ENCODE measurements at regions not wholly inside any gene's neighbourhood (a gene's known extent, or its start where the extent isn't known, plus 50 kb on each side); places are given as distances from the start of the nearest gene placed in this dataset.
"Not testable (repeated sequence)": the region's sequence is repeated elsewhere in the genome, so short reads cannot be mapped to it uniquely, and the experiment has no call there.

- no peak for DNase-seq
Observed at GRCh38 chr2:125642032-125642431, 1013.9 kb upstream of the GYPC start.

- no peak for DNase-seq
Observed at GRCh38 chr2:125643128-125643527, 1012.8 kb upstream of the GYPC start.

- no peak for DNase-seq
Observed at GRCh38 chr2:125643585-125643984, 1012.4 kb upstream of the GYPC start.

GRCh38 chr2:125644257-125644656 is 1011.7 kb upstream of the GYPC start:
- no peak for DNase-seq

GRCh38 chr2:125652280-125652679 is 1003.7 kb upstream of the GYPC start:
- no peak for DNase-seq

- DNase-seq = no peak
Observed at GRCh38 chr2:125654226-125654625, 1001.7 kb upstream of the GYPC start.

- DNase-seq = no peak
Observed at GRCh38 chr2:125656190-125656589, 999.8 kb upstream of the GYPC start.

GRCh38 chr2:125658583-125658982 is 997.4 kb upstream of the GYPC start:
- no peak for DNase-seq

- DNase-seq = not testable (repeated sequence)
Observed at GRCh38 chr2:125660369-125660768, 995.6 kb upstream of the GYPC start.

GRCh38 chr2:125667630-125668029 is 988.3 kb upstream of the GYPC start:
- no peak for DNase-seq

GRCh38 chr2:125679903-125680302 is 976.1 kb upstream of the GYPC start:
- no peak for DNase-seq

- no peak for DNase-seq
Observed at GRCh38 chr2:125680809-125681208, 975.1 kb upstream of the GYPC start.

GRCh38 chr2:125681576-125681975 is 974.4 kb upstream of the GYPC start:
- no peak for DNase-seq

GRCh38 chr2:125681976-125682805 is 973.8 kb upstream of the GYPC start:
- DNase-seq = no peak

- DNase-seq = no peak
Observed at GRCh38 chr2:125684256-125684655, 971.7 kb upstream of the GYPC start.

GRCh38 chr2:125684932-125685331 is 971.0 kb upstream of the GYPC start:
- no peak for DNase-seq

- no peak for DNase-seq
Observed at GRCh38 chr2:125696560-125696959, 959.4 kb upstream of the GYPC start.

GRCh38 chr2:125698280-125698679 is 957.7 kb upstream of the GYPC start:
- DNase-seq = no peak

- DNase-seq = no peak
Observed at GRCh38 chr2:125701070-125701469, 954.9 kb upstream of the GYPC start.

GRCh38 chr2:125707611-125708010 is 948.3 kb upstream of the GYPC start:
- no peak for DNase-seq

GRCh38 chr2:125710561-125710960 is 945.4 kb upstream of the GYPC start:
- no peak for DNase-seq

GRCh38 chr2:125711075-125711474 is 944.9 kb upstream of the GYPC start:
- DNase-seq = no peak

- DNase-seq = no peak
Observed at GRCh38 chr2:125713533-125713932, 942.4 kb upstream of the GYPC start.

- no peak for DNase-seq
Observed at GRCh38 chr2:125721072-125721721, 934.8 kb upstream of the GYPC start.

- no peak for DNase-seq
Observed at GRCh38 chr2:125730921-125731320, 925.0 kb upstream of the GYPC start.

Data from NCI-H226 (cell line).